Trophoblast cell (in vitro differentiated cells and primary cell): ENCODE measurements at regions not wholly inside any gene's neighbourhood (a gene's known extent, or its start where the extent isn't known, plus 50 kb on each side); places are given as distances from the start of the nearest gene placed in this dataset.

Source experiments
- DNase-seq, 2 donors: peaks; one replicate each; pipeline ENCODE4 v3.0.0-alpha.2; 2016
- H2AFZ ChIP-seq: 2 replicates; pipeline ENCODE4 v1.6.1; 2013; ENCODE audit warnings: low read length, moderate library complexity, mild to moderate bottlenecking; ENCODE audit not compliant: insufficient read depth, poor library complexity
- H2AK5ac ChIP-seq: 2 replicates; pipeline ENCODE4 v1.6.1; 2013; ENCODE audit warnings: mild to moderate bottlenecking, low read length
- H2BK120ac ChIP-seq: 2 replicates; pipeline ENCODE4 v1.6.1; 2013; ENCODE audit warnings: low read length, mild to moderate bottlenecking, moderate library complexity; ENCODE audit not compliant: insufficient read depth, poor library complexity
- H2BK12ac ChIP-seq: 2 replicates; pipeline ENCODE4 v1.6.1; 2013; ENCODE audit warnings: mild to moderate bottlenecking, low read length, moderate library complexity
- H2BK5ac ChIP-seq: 2 replicates; pipeline ENCODE4 v1.6.1; 2013; ENCODE audit warnings: low read length, low read depth, moderate library complexity, mild to moderate bottlenecking; ENCODE audit not compliant: poor library complexity
- H3K14ac ChIP-seq: 2 replicates; pipeline ENCODE4 v1.6.1; 2013; ENCODE audit warnings: mild to moderate bottlenecking, low read length
- H3K18ac ChIP-seq: 2 replicates; pipeline ENCODE4 v1.6.1; 2013; ENCODE audit warnings: mild to moderate bottlenecking, low read length
- H3K23ac ChIP-seq: 2 replicates; pipeline ENCODE4 v1.6.1; 2013; ENCODE audit warnings: low read length
- H3K27ac ChIP-seq: 2 replicates; pipeline ENCODE4 v1.5.1; 2013; ENCODE audit warnings: low read depth, mild to moderate bottlenecking, inconsistent platforms, low read length, moderate library complexity
- H3K27me3 ChIP-seq: 2 replicates; pipeline ENCODE4 v1.6.1; 2013; ENCODE audit warnings: inconsistent platforms, mild to moderate bottlenecking, low read length, moderate library complexity; ENCODE audit not compliant: insufficient read depth
- H3K36me3 ChIP-seq, 2 experiments: 1 replicate in 1 of 2; 2 replicates in 1 of 2; pipeline ENCODE4 v1.6.1; 2013; ENCODE audit warnings: low read length in 2 of 2, mild to moderate bottlenecking in 2 of 2, moderate library complexity in 1 of 2; ENCODE audit not compliant: insufficient read depth in 2 of 2, control insufficient read depth in 1 of 2
- H3K4ac ChIP-seq: 2 replicates; pipeline ENCODE4 v1.6.1; 2013; ENCODE audit warnings: low read depth, mild to moderate bottlenecking, low read length, moderate library complexity
- H3K4me1 ChIP-seq, 2 experiments: 1 replicate in 1 of 2; 2 replicates in 1 of 2; pipeline ENCODE4 v1.6.1; 2013; ENCODE audit warnings: low read length in 2 of 2, mild to moderate bottlenecking in 2 of 2, moderate library complexity in 1 of 2; ENCODE audit not compliant: insufficient read depth in 2 of 2, control insufficient read depth in 1 of 2
- H3K4me2 ChIP-seq: 2 replicates; pipeline ENCODE4 v1.6.1; 2013; ENCODE audit warnings: inconsistent platforms, mild to moderate bottlenecking, low read length, moderate library complexity
- H3K4me3 ChIP-seq: 2 replicates; pipeline ENCODE4 v1.5.1; 2013; ENCODE audit warnings: mild to moderate bottlenecking, low read depth, low read length, inconsistent platforms
- H3K79me1 ChIP-seq: one replicate; pipeline ENCODE4 v1.6.1; 2013; ENCODE audit warnings: low read length
- H3K79me2 ChIP-seq: 2 replicates; pipeline ENCODE4 v1.6.1; 2013; ENCODE audit warnings: low read length, mild to moderate bottlenecking; ENCODE audit not compliant: control insufficient read depth, insufficient read depth, poor library complexity
- H3K9ac ChIP-seq: 2 replicates; pipeline ENCODE4 v1.6.1; 2013; ENCODE audit warnings: mild to moderate bottlenecking, low read length
- H3K9me3 ChIP-seq: 2 replicates; pipeline ENCODE4 v1.6.1; 2013; ENCODE audit warnings: low read depth, mild to moderate bottlenecking, control low read depth, inconsistent platforms, low read length; ENCODE audit not compliant: insufficient read depth
- H4K12ac ChIP-seq: 2 replicates; pipeline ENCODE4 v1.6.1; 2013; ENCODE audit warnings: low read depth, mild to moderate bottlenecking, low read length, moderate library complexity
- H4K8ac ChIP-seq: 2 replicates; pipeline ENCODE4 v1.6.1; 2013; ENCODE audit warnings: low read depth, mild to moderate bottlenecking, low read length, moderate library complexity
- H4K91ac ChIP-seq: one replicate; pipeline ENCODE4 v1.6.1; 2013; ENCODE audit warnings: low read depth, mild to moderate bottlenecking, low read length, moderate library complexity
- WGBS: extraction: QIAGEN DNeasy Blood & Tissue Kit; methylation state at CpG from one replicate; pipeline ENCODE4 v1.1.7; 2013; ENCODE audit warnings: missing lambda C conversion rate; ENCODE audit not compliant: insufficient read length, insufficient coverage; ENCODE audit errors: extremely low coverage; 5-methylcytosine and 5-hydroxymethylcytosine counted together

DNA sequence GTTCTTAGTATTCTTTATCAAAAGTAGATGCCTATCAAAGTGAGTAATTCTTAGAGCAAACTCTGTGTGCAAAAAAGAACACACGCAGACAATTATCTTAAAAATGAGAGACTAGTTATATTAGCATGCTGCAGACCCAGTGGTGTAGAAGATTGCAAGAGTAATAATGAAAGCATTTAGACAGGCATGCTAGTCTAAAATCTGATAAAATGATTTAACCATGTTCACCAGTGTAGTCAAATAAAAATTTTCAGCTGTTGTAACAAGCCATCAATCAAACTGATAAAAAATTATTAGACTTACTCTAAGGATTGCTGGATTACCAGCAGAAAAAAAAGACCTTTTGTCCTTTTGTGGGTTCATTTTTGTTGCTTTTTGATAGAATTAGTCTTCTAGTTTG is 241.9 kb upstream of the TLE4 start:
- H3K27ac ChIP-seq: no peak overlapping the region
- H3K36me3 ChIP-seq: no peaks in the 10 kb centered on the region
- H3K79me2 ChIP-seq: no peaks in the 10 kb centered on the region
- no peak overlapping the region for H3K9ac ChIP-seq
- H3K4me1 ChIP-seq: no peaks in the 10 kb centered on the region
- no peak overlapping the region for H4K91ac ChIP-seq
- no peak overlapping the region for H3K4me3 ChIP-seq
- H2BK12ac ChIP-seq: no peak overlapping the region
- no peak overlapping the region for H2BK120ac ChIP-seq
- no CpG with 5 or more reads among the region's 1 CpG for WGBS
- no peak overlapping the region for H4K8ac ChIP-seq
- no peaks in the 10 kb centered on the region for H3K9me3 ChIP-seq
- H2AFZ ChIP-seq: no peak overlapping the region
- H3K4me2 ChIP-seq: no peak overlapping the region
- H3K27me3 ChIP-seq: no peaks in the 10 kb centered on the region
- no peak overlapping the region for H2AK5ac ChIP-seq
- H3K79me1 ChIP-seq: no peaks in the 10 kb centered on the region
- peak; percentile 17 to 72 for DNase-seq
- H2BK5ac ChIP-seq: no peak overlapping the region
- H3K23ac ChIP-seq: no peak overlapping the region
- H3K14ac ChIP-seq: no peak overlapping the region
- H4K12ac ChIP-seq: no peak overlapping the region
- no peak overlapping the region for H3K4ac ChIP-seq
- no peak overlapping the region for H3K18ac ChIP-seq

DNA sequence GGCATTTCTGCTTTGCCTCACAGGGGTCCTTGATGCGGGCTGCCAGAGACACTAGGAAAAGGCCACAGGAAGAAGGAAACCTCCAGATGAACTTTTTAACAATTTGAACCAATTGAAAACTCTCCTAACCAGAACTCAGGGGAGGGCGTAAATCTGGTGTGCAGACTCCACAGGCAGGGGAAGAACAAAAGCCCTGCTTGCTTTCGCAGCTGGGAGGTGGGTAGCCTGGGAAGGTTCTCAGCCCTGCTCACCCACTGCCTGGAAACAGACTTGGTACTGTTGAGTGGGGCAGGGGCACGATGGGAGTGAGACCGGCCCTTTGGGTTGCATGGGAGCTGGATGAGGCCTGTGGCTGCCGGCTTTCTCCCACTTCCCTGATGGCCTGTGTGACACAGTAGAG is 237.8 kb upstream of the TLE4 start:
- Histone ChIP-seq H3K4me2 (no peak overlapping the region), H2BK5ac (no peak overlapping the region), H3K18ac (no peak overlapping the region), H3K14ac (no peak overlapping the region), H2AK5ac (no peak overlapping the region), H4K8ac (no peak overlapping the region), H3K4ac (no peak overlapping the region), H3K36me3 (no peaks in the 10 kb centered on the region), H3K9ac (no peak overlapping the region), H3K79me2 (no peaks in the 10 kb centered on the region), H2BK12ac (no peak overlapping the region), H4K12ac (no peak overlapping the region), H2AFZ (no peak overlapping the region), H3K4me1 (no peaks in the 10 kb centered on the region), H3K27me3 (no peaks in the 10 kb centered on the region), H4K91ac (no peak overlapping the region), H3K23ac (no peak overlapping the region), H2BK120ac (no peak overlapping the region), H3K79me1 (no peaks in the 10 kb centered on the region), H3K4me3 (no peak overlapping the region), H3K9me3 (peaks cover 7% of the 10 kb centered on the region), H3K27ac (no peak overlapping the region)
- no peak for DNase-seq
- no CpG with 5 or more reads among the region's 6 CpGs for WGBS

DNA sequence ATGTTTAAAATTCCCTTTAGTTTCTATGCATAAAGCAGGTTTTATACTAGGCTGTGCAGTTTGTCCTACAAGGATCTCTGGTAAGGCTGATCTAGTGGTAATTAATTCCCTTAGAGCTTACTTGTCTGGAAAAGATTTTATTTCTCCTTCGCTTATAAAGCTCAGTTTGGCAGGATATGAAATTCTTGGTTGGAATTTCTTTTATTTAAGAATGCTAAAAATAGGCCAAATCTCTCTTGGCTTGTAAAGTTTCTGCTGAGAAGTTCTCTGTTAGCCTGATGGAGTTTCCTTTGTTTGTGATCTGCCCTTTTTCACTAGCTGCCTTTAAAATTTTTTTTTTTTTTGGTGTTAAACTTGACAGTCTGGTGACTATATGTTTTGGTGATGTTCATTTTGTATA is 237.1 kb upstream of the TLE4 start:
- no peaks in the 10 kb centered on the region for H3K79me2 ChIP-seq
- H3K27me3 ChIP-seq: no peaks in the 10 kb centered on the region
- no peak overlapping the region for H3K27ac ChIP-seq
- H3K4ac ChIP-seq: no peak overlapping the region
- no peaks in the 10 kb centered on the region for H3K79me1 ChIP-seq
- H4K12ac ChIP-seq: no peak overlapping the region
- no peaks in the 10 kb centered on the region for H3K36me3 ChIP-seq
- no peak overlapping the region for H4K91ac ChIP-seq
- H3K4me2 ChIP-seq: no peak overlapping the region
- H3K4me1 ChIP-seq: no peaks in the 10 kb centered on the region
- no peak overlapping the region for H2AFZ ChIP-seq
- no peak overlapping the region for H2BK120ac ChIP-seq
- peaks cover 7% of the 10 kb centered on the region for H3K9me3 ChIP-seq
- H3K18ac ChIP-seq: no peak overlapping the region
- H3K9ac ChIP-seq: no peak overlapping the region
- no peak overlapping the region for H2BK12ac ChIP-seq
- no peak for DNase-seq
- H2AK5ac ChIP-seq: no peak overlapping the region
- no peak overlapping the region for H3K4me3 ChIP-seq
- H3K14ac ChIP-seq: no peak overlapping the region
- no CpG with 5 or more reads among the region's 1 CpG for WGBS
- no peak overlapping the region for H3K23ac ChIP-seq
- H4K8ac ChIP-seq: no peak overlapping the region
- no peak overlapping the region for H2BK5ac ChIP-seq

DNA sequence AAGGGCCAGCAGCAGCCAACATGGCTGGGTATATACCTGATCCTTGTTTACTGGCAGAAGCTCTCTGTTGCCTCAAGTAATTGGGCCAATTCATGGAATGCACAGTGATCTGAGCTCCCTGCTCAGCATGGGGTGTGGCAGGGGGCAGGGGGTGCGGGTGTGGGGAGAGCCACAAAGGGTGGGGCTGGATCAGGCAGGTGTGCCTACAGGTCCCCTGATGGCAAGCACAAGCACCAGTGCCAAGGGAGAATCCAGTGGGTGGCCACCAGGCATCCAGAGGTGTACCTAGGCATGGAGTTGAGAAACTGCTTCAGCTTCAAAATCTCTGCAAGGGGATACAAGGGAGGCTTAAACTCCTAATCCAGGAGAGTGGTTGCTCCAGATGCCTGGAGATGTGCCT is 235.8 kb upstream of the TLE4 start:
- Histone ChIP-seq H2AFZ (no peak overlapping the region), H3K79me1 (no peaks in the 10 kb centered on the region), H3K4me1 (no peaks in the 10 kb centered on the region), H3K4ac (no peak overlapping the region), H4K12ac (no peak overlapping the region), H2AK5ac (no peak overlapping the region), H4K91ac (no peak overlapping the region), H3K36me3 (no peaks in the 10 kb centered on the region), H3K18ac (no peak overlapping the region), H2BK12ac (no peak overlapping the region), H3K4me3 (no peak overlapping the region), H3K4me2 (no peak overlapping the region), H3K14ac (no peak overlapping the region), H2BK120ac (no peak overlapping the region), H2BK5ac (no peak overlapping the region), H3K79me2 (no peaks in the 10 kb centered on the region), H3K9me3 (peaks cover 7% of the 10 kb centered on the region), H3K27me3 (no peaks in the 10 kb centered on the region), H3K9ac (no peak overlapping the region), H3K27ac (no peak overlapping the region), H3K23ac (no peak overlapping the region), H4K8ac (no peak overlapping the region)
- DNase-seq: no peak
- WGBS: no CpG with 5 or more reads among the region's 1 CpG
